ENCODE measurements at regions not wholly inside any gene's neighbourhood (a gene's known extent, or its start where the extent isn't known, plus 50 kb on each side); places are given as distances from the start of the nearest gene placed in this dataset.

- no peak for DNase-seq
These were observed 89.8 kb downstream of the PTTG1 start for GRCh38 chr5:160511280-160511929.
